ENCODE measurements at regions not wholly inside any gene's neighbourhood (a gene's known extent, or its start where the extent isn't known, plus 50 kb on each side); places are given as distances from the start of the nearest gene placed in this dataset.

DNA sequence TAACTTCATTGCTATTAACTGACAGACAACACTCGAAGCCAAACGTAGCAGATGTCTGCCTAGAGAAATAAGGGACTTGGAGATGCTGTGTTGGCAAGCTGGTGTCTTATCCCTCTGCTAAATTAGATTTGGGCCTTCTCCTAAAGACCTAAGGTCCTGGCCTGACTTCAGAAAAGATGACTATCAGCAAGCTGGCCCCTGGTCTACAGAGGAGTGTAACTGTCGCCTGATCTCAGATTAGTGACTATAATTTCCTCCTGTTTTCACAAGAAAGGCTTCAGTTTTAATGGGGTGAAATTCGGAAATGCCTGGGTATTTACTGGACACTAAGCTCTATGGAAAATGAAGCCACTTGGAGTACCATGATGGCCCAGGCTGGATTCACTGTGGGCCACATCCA, 53.1 kb upstream of the SLC7A14 start:
- no peak for TF ChIP-seq POLR2A (IDR thresholded peaks at IDR 0.05; ENCODE audit: low read depth, low read length)
- TF ChIP-seq POLR2AphosphoS5 (IDR thresholded peaks at IDR 0.05; ENCODE audit: low read depth, low read length), result no peak
